ENCODE measurements at regions not wholly inside any gene's neighbourhood (a gene's known extent, or its start where the extent isn't known, plus 50 kb on each side); places are given as distances from the start of the nearest gene placed in this dataset.
"Not testable (repeated sequence)": the region's sequence is repeated elsewhere in the genome, so short reads cannot be mapped to it uniquely, and the experiment has no call there.

DNA sequence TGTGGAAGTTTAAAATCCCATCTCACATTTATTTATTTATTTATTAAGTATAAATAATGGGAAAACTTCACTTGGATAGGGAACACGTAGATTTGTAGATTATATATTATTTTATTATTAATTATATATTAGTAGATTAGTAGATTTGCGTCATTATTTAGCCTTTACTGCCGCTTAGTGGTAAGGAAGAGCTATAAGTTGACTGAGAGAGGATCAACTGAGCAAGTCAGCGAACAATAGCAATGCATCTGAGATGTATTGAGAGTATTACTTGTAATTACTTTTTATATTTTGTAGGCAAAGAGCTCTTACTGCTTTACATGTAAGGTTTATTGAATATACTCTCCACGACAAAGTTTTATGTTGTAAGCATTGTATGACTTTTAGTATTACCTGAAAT lies 244.5 kb upstream of the ANKRD30A start:
- in situ Hi-C loops (cut with HindIII; ENCODE audit: low sequenced_read_pairs), result no loop called here

DNA sequence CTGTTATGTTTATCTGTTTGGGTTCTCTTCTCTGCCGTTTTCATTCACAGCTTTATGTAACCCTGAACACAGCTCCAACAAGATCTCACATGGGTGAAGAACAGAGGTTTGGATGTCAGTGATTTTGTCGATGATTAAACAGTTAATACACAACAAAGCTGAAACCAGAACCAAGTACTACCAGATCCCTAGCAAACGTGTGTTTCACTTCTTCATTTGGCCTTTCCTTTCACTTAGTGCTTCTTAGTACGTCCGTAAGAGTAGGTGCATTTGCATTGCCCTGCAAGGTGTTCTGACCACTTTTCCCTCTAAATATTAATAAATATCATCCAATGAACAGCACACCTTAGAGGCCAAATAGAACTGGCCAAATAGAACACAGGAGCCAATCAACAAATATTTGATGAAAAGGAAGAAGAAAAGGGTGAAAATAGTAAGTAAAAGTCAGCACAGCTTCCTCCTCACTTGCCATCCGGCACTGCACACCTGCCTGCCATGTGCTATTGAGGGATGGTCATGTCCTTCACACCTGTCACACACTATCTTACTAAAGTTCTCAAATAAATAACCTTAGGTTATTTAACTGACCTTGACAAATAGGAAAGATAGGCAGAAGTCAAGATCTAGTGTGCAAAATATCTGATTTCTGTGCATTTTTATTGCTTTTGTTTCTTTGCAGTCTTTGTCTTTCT lies 252.6 kb upstream of the ANKRD30A start:
- in situ Hi-C loops (cut with HindIII; ENCODE audit: low sequenced_read_pairs), result no loop called here

DNA sequence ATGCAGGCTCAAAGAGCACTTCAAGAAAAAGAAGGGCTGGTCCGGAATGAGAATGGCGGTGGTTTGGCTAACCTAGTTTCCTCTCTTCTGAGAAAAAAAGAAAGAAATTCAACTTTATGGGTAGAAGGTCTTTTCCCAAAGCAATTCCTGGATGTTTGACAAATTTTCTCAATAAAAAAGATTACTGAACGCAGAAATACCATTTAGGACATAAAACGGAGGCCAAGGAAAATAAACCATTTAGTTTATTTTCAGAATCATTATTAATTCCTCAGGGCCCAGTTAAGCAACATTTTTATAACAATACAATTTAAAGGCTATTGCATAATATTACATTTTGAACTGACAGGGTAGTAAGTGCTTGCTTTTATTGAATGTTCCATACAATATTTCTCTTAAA lies 284.6 kb upstream of the ANKRD30A start:
- in situ Hi-C loops (cut with HindIII; ENCODE audit: low sequenced_read_pairs), result no loop called here

DNA sequence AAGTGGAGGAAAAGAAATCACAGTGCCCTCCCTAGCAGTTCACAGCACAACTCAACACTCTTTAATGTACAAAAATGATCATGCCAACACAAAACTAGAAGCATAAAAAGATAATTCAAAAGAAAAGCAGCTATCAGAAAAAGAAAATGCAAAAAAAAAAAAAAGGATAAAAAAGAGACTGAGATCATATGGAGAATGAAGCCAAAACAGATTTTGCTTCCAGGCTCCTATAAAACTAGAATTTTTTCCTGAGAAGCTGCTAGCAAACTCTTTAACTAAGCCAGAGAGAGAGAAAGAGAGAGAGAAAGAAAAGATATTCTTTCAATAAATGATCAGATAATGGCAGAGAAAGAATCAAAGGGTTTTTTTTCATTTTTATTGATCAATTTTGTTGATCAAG lies 288.0 kb upstream of the ANKRD30A start:
- in situ Hi-C loops (cut with HindIII; ENCODE audit: low sequenced_read_pairs), result no loop called here

DNA sequence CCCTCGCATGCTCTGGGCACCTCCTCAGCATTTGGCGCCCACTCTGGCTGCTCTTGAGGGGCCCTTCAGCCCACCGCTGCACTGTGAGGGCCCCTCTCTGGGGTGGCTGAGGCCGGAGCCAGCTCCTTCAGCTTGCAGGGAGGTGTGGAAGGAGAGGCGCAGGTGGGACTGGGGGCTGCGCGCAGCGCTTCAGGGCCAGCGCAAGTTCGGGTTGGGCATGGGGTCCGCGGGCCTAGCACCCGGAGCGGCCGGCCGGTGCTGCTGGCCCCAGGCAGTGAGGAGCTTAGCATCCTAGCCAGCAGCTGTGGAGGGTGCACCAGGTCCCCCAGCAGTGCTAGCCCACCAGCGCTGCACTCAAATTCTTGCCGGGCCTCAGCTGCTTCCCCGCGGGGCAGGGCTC lies 305.6 kb upstream of the ANKRD30A start:
- in situ Hi-C loops (cut with HindIII; ENCODE audit: low sequenced_read_pairs), result no loop called here

DNA sequence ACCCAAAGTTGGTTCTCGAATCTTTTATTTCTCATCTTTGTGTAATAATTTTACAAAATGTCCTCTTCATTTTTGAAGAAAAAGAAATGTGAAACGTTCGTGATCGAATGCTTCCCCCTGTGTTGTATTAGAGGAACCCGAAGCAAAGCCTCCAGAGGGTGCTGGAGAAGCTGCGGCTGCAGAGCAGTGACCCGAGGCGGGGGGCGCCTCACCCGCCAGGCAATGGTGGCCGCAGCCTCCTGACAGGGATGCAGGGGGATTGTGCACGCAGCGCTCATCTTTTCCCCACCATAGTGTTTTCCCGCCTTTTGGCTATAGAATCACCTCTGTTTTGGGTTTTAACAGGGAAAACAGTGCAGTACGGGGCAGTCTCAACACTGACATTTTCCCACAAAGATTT lies 307.5 kb upstream of the ANKRD30A start:
- in situ Hi-C loops (cut with HindIII; ENCODE audit: low sequenced_read_pairs), result no loop called here

DNA sequence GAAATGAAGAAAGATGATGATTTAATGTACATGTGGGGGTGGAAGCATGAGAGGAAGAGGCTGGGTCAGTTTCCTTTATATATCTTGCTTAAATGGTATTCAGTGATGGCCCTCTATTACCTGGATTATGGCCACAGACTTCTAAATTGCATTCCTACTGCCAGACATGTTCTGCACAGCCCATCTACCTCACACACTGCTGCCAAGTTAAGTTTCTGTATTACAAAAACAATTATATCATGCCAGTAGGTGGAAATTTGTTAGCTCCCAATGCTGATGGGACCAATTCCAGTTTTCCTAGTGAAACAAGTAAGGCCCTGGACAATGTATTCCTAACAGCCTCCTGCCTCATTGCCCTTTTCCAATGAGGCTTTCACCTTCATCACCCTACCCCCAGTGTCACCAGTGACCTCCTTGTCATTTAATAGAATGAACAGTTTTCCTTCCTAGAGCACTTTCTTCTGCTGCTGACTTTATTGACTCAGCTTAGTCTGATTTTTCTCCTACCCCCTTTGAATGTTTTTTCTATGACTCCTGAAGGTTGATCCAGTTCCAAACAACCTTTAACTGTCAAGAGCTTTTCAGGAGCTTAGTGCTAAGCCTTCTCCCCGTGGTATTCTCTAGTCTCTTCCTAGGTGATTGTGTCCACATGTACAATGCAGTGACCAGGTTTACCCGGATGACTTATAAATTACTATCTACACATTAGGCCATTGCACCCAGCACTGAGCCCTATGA lies 316.6 kb upstream of the ANKRD30A start:
- in situ Hi-C loops (cut with HindIII; ENCODE audit: low sequenced_read_pairs), result no loop called here

DNA sequence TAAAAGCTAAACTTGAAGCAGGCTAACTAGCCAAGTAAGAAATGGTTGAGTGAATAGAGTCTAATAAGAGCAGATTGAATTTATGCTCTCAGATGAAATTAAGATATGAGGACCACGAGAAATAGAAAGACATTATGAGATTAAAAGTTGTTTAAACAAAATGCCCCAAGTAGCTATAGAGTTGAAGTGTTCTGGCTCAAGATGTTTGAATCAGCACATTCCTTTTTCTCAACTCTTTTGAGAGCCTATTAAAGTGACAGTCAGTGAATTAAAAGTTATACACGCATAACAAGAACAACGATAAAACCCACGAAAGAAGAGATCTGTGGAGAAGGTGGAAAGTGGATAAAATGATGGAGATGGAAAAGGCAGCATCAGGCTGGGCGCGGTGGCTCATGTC lies 322.2 kb upstream of the ANKRD30A start:
- in situ Hi-C loops (cut with HindIII; ENCODE audit: low sequenced_read_pairs), result no loop called here

DNA sequence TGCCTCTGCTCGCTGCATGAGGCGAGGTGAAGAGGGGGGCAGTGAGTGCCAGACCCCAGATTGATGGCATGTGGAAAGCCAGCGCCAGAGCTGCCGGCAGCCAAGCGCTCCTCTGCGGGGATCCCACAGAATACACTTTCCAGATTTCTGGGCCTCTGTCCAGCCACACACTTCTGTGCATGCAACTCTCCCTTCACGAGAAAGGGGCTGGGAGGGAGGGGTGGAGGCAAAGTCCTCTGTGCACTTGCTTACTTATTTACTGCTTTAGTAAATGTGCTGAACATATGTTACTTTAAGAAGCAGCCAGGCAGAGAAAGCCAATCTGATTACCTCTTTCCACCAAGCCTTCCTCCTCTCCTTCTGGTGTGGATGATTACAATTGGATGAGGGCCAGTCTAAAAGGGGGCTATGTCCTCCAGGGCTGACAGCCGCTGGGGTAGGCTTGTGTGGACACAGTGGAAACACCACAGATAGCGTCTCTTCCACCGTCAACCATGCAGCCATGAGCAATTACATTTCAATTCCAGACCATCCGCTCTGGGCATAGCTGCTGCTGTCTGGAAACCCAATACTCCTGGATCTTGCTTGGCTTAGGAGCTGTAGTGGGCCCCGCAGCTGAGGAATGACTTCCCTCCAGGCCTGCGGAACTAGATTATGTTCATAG lies 322.8 kb upstream of the ANKRD30A start:
- in situ Hi-C loops (cut with HindIII; ENCODE audit: low sequenced_read_pairs), result no loop called here

DNA sequence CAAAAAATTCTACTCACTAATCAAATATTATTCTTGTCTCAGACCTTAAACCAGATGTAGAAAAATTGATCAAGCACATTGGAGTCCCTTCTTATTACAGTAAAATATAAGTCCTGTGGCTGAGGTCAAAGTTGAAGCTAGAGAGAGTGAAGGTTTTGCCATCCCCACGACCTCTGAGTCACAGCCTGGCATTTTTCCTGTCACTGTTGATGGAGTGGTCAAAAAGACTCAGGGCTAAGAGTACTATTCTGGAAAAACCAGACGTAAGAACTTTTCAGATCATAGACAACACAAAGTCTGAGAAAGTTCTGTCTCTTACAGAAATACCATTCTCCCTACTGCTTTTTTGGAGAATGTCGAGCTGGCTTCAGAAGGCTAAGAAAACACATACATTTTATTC lies 323.7 kb upstream of the ANKRD30A start:
- in situ Hi-C loops (cut with HindIII; ENCODE audit: low sequenced_read_pairs), result no loop called here

DNA sequence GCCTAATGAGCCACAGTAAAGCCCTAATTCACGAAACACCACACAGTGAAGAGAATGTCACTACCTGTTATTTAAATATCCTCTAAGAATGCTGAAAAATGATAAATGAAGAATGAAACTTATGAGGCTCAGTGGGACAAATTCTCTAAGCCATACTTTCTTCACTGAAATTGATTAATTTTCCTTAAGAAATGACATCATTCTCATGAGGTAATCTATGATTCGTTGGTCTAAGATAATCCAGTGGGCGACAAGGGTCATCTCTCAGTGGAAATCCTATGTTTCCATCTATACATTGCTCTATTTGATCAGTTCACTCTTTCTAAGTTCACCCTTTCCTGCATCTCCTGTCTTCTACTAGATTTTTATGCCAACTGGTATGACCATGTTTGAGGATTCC lies 330.4 kb upstream of the ANKRD30A start:
- in situ Hi-C loops (cut with HindIII; ENCODE audit: low sequenced_read_pairs), result no loop called here

DNA sequence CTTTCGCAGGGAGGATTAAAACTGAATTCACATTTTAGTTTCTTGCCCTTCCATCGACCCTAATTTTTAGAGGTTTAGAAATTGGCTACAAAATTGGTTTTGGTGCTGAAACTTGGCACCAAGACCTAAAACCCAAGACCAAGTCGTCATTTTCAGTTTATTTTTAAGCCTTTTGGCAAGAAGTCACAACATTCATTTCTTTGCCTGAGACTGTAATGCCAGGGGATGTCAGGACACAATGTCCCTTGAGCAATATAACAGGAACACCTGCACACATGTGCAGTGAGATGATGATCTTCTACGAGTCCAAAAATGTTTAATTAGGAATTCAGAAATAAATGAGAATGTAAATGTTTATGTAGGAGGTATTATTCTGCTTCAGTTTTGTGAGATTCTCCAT lies 335.4 kb upstream of the ANKRD30A start:
- in situ Hi-C loops (cut with HindIII; ENCODE audit: low sequenced_read_pairs), result no loop called here

DNA sequence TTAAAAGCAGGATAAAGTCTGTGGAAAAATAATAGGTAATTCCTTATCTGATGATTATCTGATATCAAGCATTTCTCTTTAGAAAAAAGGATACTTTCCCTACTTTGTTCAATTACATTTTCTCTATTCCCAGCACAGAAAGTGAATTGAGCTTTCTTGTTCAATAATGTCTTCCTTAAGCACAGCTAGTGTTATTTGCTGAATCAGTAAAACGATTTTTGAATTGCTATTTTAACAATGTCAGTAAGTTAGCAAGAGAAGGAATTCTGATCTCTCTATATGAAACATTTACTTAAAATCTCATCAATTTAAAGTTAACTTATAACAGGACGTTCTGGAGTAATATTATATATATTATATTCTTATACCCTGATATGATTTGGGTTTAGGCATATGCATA lies 337.2 kb upstream of the ANKRD30A start:
- in situ Hi-C loops (cut with HindIII; ENCODE audit: low sequenced_read_pairs), result no loop called here

DNA sequence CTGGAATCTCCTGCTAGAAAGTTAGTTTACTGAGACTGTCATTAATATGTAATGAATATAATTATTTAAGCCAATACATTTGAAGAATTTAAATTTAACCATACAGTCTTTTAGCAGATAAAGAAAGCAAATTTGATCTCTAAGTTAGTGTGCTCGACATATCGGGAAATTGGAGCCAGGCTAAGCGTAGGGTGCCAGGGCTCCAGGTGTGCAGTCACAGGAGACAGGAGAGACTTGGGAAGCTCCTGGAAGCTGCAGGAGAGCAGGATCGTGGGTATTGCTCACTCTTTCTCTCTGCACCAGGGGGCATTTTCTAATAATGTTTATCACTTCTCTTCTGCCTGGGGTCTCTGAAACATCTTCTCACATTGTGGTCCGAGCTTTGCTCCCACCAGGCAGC lies 342.0 kb upstream of the ANKRD30A start:
- in situ Hi-C loops (cut with HindIII; ENCODE audit: low sequenced_read_pairs), result no loop called here

DNA sequence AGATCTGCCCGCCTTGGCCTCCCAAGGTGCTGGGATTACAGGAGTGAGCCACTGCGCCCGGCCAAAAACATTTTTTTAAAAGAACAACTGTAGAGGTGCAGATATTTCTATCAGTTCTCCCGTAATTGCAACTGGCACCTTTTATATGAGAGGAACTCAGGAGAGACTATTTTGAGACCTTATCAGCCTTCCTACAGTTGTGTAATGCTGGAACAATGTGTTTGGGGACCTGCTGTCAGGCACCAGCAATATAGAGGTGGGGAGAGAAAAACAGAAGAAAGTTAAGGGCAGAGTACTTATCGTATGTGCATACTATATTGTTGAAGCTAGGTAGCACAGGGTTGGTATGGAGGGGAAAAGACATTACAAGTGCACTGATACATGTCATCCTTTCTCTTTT lies 343.8 kb upstream of the ANKRD30A start:
- in situ Hi-C loops (cut with HindIII; ENCODE audit: low sequenced_read_pairs), result no loop called here

DNA sequence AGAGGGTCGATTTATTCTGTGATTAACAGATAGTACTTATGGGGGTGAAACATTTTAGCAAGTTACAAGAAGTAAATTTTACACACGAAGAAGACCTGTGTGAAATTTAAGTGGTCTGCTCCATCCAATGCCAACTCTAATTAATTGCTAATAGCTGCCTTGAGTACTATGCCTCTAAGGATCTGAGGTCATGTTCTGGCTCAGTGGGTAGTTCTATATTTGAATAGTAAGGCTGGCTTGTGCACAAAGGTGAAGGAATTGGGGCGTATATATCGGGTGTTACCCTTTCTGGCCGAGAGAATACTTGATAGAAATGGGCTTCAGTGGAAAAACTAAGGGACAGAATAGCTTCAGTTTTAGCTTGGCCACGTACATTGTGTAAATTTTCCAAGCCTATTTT lies 345.2 kb upstream of the ANKRD30A start:
- in situ Hi-C loops (cut with HindIII; ENCODE audit: low sequenced_read_pairs), result no loop called here

DNA sequence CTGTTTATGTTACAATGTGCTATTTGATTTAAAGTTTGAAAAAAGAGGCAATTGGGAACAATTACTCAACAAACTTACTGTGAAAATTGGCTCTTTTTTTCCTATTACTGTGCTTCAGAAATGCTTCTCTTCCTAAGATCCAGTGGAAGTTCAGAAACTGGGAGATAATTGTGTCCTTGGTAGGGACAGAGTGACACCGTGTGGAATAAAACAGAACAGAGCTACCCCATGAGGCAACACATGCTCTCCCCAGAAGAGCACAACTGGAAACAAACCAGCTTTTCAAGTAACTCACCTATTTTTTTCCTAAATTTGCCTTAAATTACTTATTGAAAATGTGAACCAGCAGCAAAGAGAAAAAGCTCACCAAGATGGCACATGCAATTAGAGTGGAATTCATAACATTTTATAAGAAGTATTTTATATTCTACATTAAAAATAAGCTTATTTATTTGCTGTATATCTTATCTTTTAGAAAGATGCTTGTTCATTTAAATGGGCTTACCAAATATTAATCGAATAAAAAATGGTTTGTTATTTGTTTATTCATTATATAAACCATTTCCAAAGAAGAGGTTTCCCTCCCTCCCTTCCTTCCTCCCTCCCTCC lies 346.1 kb upstream of the ANKRD30A start:
- in situ Hi-C loops (cut with HindIII; ENCODE audit: low sequenced_read_pairs), result no loop called here

DNA sequence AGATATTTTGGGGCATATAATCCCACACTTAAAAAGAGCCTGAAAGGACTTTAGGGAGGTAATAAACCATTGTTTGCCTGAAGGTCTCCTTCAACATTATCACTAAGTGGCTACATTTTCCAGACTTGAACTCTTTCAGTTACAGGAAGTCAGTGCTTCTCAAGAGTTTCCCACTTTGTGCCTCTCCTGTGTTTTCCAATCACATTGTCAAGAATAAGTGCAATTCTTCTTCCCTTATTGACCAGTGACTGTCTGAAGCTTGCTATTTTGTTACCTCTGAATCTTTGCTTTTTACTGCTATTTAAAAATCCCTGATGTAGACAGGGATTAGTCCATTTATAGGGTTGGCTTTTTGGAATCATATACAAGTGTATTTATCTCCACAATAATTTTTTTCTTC lies 346.7 kb upstream of the ANKRD30A start:
- in situ Hi-C loops (cut with HindIII; ENCODE audit: low sequenced_read_pairs), result no loop called here

DNA sequence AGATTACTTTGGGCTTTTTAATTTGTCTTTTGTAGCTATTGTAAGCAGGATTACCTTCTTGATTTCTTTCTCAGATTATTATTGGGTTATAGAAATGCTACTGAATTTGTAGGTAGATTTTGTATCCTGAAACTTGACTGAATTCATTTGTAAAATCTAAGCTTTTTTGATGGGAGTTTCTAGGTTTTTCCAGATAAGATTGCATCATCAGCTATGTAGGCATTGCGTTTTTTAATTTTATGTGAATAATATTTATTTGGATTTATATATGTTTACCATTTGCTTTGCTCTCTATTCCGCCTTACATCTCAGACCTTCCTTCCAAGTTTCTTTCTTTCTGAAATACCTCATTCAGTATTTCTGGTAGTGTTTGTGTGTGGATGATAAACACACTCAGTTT lies 351.7 kb upstream of the ANKRD30A start:
- in situ Hi-C loops (cut with HindIII; ENCODE audit: low sequenced_read_pairs), result no loop called here

DNA sequence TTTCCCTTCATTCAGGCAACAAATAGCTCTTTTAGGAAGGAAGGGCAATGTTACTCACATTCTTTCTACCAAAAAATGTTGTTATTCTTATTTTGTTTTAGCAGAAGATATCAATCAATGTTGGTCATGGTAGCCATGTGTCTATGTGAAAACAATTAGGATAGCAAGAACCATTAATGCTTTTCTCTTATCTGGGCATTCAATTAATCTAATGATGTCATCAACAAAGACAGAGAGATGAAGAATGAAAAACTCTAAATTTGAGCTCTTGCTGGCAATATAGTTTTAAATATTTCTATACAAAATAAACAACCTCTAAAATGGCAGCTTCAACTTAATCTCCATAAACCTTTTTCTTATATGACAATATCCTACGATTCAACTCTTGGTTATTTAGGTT lies 353.7 kb upstream of the ANKRD30A start:
- in situ Hi-C loops (cut with HindIII; ENCODE audit: low sequenced_read_pairs), result no loop called here

DNA sequence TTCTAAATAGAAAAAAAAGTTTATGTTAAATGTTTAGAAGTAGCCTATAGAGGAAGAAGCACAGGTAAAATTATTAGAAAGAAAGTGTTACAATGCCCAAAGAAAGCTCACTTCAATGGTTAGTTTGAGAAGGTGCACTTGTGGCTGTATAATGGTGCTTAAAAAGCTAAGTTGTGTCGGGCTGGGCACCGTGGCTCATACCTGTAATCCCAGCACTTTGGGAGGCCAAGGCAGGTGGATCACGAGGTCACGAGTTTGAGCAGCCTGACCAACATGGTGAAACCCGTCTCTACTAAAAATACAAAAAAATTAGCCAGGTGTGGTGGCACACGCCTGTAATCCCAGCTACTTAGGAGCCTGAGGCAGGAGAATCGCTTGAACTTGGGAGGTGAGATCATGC lies 355.7 kb upstream of the ANKRD30A start:
- in situ Hi-C loops (cut with HindIII; ENCODE audit: low sequenced_read_pairs), result not testable (repeated sequence)

DNA sequence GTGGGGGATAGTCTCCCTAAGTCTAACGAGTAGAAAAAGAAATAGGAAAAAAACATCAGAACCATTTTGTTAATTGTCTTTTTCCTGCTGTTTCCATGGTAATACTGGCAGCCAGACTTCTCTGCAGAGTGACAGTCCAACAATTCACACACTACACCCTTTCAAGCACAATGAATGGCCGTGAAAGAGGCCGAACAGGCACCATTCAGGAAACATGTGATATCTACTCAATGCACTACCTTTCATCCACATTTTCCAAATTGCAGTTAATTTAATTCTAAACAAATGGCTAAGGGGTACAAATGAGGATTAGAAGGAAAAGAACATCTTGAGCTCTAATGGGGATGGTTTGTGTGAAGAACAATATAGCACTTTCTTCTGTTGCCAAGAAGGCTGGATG lies 358.5 kb upstream of the ANKRD30A start:
- in situ Hi-C loops (cut with HindIII; ENCODE audit: low sequenced_read_pairs), result no loop called here

All from DLD1 (cell line).